Colon (tissue), 2 donors: ENCODE measurements at regions not wholly inside any gene's neighbourhood (a gene's known extent, or its start where the extent isn't known, plus 50 kb on each side); places are given as distances from the start of the nearest gene placed in this dataset.

Experiments
- FAIRE-seq: peaks from 2 replicates; lab custom pipeline; 2012; peaks lifted over from hg19 to GRCh38; lab: Jason Lieb, UNC
- donor health status: control.
- donor health status: control.

DNA sequence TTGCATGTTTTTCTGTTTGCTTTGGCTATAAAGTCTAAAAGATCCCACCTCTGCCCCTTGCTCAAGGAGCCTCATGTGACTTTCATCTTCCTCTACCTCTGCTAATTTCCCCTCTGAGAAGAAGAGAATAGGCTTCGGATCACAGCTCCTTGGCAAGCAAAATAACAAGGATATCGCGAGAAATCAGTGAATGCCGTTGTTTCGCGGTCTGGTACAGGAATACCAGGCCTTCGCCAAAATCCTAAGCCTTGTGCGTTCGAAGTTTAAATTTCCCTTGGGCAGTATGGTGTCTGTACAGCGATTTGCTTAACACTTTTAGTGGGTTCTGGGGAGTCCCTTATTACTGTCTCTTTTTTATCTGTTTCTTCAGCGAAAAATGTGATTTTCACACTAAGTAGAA, 142.3 kb downstream of the IRF8 start:
- no peak for FAIRE-seq

DNA sequence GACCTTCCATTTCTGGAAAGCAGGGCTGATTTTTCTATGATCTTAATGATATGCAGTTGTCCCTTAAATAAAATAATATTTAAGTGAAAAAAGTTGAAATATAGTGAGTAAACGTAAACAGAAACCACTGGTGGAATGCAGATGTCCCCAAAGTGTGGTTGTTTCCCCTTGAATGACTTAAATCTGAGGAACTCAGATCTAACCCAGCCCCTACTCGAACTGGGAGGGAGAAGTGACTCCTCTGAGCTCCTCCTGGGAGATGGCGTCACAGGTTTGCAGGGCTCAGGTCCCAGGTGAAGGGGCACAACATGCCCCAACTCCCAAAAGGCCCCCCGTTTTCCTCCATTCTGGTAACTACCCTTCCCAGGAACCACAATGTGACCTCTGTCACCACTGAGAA, 142.8 kb downstream of the IRF8 start:
- FAIRE-seq, result no peak

DNA sequence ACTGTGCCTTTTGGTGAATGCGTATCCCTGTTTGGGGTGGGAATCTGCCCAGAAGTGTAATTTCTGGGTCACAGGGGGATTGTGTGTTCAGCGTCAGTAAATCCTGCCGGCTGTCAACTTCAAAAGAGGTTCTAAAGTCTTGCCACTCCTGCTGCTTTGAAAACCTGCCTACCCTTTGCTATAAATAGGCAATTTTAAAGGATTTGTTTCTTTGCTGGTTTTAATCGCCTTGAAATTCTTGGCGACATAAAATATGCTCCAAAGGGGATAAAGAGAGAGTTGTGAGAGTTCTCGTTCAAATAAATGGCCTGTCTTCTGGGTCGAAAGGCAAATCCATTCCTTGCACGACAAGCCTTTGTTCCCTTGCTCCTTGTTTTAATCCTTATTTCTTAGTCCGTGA, 143.4 kb downstream of the IRF8 start:
- no peak for FAIRE-seq

DNA sequence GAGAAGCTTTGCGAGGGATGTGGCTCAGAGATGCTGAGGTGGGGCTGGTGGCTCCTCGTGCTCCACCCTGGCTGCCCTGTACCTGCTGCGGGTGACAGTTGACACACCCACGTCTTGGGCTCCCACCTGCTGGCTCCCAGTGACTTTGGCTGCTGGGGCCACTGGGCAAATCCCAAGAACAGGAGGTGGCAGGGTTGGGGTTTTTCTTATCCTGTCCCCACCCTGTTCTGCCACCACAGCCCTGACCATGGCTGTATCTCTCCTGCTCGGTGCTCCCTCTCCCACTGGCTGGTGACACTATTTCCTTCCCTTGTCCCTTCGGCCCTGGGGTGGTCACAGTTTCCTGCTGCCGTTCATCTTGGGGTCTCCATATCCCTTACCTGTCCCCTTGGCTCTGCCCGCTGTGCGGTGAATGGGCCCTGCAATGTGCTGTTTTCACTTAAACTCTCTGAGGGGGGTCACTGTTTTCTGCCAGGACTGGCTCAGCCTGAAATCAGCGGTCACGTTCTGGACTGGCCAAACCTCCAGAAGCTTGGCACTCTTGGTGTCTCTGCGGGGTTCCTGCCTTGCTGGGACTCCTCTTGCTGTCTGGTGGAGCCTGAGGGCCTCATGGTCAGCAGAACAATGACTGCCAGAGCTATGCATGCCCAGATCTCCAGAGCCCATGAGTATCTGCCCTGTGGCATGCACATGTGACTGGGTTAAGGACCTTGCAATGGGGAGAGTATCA, 144.2 kb downstream of the IRF8 start:
- FAIRE-seq, result no peak

DNA sequence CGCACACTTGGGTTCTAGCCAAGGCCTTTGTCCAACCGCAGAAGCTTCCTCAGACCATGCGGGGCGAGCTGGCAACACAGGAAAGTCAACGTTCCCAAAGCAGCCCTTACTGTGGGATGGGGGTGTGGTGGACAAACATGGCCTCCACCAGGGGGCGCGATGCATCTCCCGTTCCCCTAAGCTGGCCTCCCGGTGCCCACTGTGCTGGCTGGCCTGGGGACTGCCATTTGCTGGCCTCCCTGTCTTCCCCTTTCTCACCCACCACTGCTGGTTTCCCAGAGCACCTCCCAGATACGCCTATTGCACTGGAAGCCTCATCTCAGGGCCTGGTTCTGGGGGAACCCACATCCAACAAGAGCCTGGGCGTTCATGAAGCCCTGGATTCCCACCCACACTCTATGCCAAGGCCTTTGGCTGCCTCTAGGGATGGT, 145.3 kb downstream of the IRF8 start:
- FAIRE-seq, result no peak

DNA sequence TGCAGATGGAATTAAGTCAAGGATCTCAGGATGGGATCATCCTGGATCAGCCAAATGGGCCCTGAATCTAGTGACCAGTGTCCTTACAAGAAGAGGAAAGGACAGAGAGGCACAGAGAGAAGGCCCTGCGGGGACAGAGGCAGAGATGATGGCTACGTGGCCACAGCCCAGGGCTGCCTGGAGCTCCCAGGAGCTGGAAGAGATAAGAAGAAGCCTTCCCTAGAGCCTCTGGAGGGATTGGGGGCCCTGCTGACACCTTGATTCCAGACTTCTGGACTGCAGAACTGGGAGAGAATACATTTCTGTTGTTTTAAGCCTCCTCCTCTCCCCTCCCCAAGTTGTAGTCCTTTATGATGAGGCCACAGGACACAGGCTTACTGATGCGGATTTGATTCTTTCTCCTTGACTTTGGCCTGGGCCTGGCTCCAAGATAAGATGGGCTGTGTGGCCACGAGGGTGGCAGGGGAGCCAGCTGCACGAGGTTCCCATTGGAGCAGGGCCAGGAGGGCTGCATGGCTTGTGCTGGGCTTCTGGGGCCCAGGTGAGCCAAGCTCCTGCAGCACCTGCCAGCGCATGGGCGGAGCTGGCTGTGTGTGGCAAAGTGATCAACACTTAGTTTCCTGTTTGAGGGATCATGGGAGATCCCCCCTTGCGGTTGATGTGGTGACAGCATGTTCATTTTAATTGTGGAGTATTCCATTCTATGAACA, 146.1 kb downstream of the IRF8 start:
- no peak for FAIRE-seq

DNA sequence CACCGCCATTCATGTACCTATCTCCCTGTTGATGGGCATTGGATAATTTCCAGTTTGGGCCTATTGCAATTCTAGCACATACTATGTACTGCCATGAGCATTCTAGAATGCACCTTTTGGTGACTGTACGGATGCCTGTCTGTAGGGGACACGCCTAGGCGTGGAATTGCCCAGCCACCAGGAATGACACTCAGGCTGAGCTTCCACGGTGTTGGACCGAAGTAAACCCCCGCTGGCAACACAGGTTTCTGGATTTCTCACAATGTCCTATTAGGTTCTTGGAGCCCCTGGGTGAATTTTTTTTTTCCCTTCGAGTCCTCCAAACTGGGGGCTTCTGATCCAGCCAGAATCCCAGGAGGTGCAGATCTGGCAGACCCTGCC, 146.6 kb downstream of the IRF8 start:
- FAIRE-seq, result no peak

DNA sequence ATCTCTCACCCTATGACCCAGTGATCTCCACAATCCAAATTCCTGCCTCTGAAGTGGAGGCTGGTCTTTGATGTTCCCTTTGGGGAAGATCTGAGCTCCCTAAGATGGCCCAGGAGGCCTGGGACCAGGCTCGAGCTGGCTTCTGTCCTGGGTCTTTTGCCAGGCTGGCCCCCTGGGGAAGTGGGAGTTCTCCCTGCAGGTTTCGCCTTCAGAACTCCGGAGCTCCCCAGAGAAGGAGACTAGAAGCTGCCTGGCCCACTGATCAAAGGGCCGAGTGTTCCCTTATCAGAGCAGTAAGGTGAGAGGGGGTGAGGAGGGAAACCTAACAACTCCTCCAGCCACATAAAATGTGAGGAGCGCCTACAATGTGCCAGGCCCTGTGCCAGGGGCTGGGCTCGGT, 147.1 kb downstream of the IRF8 start:
- no peak for FAIRE-seq

DNA sequence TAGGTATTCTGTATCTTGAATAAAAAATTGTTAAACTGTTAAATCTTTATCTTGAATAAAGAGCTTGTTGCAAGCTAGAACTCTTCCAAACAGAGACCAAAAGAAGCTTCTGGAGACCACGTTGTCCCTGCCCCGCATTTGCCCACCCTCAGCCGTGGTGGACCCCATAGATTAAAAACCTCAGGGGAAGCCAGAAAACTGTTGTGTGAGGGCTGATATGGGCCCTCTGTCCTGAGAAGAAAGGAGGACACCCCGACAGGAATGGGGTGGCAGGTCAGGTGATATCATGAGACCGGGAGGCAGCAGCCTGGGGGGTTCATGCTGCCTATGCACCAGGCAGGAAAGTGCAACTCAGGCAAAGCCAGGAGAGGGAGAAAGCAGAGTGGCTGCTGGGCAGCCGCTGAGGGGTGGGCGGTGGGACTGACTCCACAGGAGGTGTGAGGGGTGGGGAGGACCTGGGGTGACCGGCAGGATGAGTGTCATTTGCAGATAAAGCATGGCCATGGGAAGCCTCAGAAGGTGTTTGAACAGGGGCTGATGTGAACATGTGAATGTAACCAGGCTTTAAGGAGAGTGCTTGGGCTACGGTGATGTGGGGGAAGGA, 147.8 kb downstream of the IRF8 start:
- FAIRE-seq, result no peak

DNA sequence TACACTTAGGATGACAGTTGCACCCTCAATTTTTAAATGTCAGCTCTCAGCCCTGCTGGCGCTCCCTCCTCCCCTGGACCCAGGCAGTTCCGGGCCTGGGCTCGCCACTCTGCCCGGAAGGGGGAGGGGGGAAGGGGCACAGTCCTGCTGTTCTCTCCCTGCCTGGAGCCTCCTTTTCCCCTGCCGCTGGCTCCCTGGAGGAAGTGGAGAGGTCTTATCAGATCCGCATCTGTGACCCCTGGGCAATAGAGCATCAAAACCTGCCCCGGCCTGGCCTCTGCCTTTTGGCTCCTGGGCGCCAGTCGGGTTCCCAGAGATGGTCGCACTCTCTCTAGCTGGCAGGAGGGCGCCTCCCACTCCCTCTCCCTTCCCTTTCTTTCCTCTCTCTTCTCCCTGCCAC, 149.3 kb downstream of the IRF8 start:
- FAIRE-seq, result no peak

DNA sequence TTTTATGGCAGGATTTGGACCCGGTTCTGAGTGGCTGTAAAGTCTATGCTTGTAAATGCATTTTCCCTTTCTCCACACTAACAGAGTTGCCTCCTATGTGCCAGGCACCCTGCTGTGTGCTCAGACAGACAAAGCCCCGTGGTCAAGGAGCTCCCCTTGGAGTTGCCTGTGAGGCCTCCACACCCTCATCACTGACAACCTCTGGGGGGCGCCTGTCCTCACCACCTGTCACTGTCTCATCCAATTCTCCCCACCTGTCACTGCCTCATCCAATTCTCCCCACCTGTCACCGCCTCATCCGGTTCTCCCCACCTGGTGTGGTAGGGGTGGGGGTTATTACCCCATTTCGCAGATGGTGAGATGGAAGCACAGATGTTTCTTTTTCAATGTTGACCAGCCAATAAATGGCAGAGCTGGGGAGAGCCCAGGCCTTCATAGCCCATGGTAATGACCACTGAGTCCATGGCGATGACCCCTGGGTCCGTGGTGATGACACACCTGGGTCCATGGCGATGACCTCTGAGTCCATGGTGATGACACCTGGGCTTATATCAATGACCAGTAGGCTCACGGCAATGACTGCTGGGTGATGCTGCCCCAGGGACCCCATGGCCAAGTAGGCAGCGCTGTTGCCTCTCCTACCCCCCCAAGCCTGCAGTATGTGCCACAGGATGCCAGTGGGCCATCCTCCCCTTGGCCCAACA, 150.1 kb downstream of the IRF8 start:
- FAIRE-seq, result no peak

DNA sequence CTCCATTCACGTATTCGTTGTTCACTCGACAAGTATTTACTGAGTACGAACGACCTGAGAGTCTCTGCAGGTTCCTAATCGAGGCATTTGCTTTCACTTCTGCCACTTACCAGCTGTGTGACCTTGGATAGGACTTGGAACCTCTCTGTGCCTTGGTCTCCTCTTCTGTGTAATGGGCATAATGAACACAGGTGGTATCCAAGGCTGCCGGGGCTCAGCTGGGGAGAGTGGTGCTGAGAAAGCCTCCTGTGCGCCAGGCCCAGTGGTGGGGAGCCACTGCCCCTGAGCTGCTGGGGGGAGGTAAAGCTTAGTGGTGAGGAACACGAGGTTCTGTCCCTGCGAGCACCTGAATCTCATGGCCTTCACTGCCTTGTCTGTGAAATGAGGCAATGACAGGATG, 150.7 kb downstream of the IRF8 start:
- FAIRE-seq, result no peak

DNA sequence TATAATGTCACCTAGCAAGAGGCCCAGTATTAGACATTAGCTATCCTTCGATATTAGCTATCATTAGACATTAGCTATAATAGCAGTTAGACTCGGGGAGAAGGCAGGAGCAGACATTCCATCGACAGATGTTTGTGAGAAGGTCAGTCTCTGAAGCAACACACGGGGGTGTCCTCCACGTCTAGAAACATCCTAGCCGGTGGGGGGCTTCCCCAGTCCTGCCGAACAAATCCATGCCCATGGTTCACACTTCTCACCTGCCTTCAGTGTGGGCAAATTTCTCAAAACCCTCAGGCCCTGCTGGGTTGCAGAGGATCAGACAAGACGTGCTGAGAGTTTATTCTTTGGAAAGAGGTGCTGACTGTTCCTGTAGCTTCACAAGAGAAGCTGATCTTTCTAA, 151.1 kb downstream of the IRF8 start:
- no peak for FAIRE-seq

DNA sequence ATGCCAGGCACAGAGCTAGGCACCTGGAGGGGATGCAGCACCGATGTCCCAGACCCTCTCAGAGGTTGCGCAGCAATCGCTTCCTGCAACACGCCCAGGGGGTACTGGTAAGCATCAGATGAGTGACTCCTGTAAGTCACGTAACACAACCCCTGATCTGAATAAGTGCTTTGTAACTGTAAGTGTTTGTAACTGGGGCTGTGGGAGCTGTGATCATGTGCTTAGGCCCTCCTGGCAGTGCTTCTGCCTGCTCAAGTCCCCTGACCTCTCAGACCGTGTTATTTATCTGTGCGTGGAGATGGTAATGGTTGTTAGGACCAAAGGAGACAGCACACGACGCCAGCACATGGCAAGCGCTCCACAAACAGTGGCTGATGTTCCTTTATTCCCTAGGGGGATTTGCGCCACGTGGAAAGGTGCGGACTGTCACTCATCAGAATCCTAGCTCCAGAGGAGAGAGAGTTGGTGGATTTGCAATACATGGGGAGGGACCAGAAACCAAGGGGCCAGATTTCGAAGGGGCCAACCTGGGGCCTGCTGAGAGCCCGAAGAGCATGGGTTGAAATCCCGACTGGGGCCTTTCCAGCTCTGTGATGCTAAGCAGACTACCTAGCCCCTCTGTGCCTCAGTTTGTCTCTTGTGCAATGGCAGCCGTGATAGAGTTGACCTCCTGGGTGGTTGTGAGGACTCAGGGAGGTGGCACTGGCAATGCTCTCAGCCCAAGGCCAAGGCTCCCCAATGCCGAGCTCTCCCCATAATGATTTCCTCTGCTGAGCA, 151.8 kb downstream of the IRF8 start:
- no peak for FAIRE-seq

DNA sequence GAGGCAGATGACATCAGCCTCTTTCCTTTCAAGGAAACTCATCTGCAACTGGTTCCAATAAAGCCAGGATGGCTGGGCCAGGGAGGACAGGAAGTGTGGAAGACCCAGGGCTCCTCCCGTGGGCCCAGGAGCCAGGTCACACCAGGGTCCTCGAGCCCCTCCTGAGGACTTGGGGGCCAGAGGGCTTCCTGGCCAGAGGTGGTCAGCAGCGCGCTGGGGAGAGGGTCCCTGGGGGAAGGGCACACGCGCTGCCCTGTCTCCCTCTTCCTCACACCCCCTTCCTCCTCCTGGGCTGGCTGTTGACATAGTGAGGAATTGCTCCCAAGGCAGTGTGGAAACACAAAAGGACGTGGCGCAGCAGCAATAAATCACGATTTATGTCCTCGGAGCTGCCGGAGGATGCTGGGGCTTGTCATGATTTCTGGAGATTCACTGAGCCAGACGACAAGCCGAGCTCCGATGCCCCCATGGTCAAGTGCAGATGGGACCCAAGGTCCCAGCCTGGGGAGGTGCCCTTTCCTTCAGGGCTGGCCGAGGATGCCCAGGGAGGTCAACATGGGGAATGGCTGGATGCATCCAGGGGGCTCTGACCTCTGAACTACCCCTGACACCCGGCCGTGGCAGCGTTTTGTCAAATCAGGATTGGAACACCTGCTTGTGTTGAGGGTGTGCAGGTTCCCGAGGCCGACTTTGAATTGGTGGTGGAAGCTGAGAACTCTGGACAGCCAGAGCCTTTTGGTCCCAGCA, 152.6 kb downstream of the IRF8 start:
- FAIRE-seq, result no peak

DNA sequence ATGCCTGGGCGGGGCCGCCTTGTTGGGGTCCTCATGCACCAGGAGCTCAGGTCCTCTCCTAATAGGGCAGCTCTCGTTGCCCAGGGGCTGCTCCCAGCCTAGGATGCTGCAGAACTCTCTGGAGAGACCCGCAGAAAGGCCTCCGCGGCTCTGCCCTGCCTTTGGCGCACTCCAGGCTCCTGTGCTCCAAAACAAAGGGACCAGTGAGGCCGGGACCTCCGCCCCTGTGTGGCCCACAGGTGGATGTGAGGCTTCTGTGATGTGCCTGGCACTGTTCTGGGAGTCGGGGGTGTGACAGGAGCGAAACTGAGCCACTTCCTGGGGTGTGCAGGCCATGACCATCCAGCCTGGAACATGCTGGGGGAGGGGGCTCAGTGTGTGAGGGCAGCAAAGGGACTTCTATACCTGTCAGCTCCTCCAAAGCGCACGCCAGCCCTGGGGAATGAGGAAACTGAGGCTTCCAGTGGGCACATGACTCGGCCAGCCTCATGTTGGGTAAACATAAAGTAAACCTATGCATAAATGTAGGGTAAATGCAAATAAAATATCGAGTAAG, 153.2 kb downstream of the IRF8 start:
- no peak for FAIRE-seq

DNA sequence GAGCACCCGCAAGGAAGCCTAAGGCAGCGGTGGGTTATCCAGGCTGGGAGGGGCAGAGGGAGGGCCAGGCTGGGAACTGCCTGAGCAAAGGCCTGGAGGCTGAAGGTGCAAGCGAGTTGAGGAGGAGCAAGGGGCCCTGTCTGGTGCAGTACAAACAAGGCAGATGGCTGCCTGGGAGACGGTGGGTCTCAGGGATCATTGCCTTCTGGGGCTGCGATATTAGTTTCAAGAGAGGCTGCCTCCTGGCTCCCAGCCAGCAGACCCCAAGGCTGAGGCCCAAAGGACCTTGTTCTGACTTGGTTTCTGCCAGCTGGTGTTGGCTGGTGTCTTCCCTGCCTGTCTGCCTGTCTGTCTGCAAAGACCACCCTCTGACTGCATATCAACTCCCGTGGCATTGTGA, 154.0 kb downstream of the IRF8 start:
- no peak for FAIRE-seq

DNA sequence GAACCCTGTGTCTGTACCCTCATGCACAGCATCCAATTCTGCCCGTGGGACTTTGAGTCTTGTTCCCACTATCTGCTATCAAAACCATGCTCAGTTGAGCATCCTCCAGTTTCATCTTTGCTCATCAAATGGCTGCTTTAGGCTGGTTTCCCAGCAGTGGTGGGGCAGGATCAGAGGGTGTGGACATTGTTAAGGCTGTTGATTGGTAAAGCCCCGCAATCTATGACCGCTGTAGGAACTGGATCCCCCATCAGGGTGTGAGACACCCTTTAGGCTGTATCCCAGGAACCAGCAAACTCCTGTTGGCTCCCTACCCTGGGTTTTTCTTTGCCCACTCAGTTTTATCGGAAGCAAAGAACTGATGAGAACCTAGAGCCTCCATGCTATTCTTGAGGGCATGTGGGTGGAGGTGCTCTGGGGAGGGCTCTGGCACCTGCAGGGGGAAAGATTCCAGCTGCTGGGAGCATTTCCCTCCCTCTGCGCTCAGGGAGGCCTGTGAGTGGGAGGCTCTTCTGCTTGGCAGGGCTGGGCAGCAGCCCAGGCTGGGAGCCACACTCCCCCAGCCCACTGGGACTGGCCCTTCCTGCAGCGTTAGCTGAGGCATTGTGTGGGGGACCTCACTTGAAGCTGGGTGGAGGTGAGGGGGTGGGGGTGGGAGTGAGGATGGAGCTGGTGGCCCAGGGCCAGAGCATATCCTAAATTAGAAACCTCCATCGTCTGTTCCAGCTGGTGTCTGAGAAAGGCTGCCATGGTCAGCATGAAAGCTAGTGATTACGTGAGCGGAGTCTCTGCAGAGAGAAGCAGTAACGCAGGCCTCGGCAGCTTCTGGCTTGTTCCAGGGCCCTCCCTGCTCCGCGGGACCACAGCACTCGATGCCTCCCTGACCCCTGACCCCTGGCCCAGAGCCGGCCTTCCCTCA, 160.6 kb downstream of the IRF8 start:
- no peak for FAIRE-seq

DNA sequence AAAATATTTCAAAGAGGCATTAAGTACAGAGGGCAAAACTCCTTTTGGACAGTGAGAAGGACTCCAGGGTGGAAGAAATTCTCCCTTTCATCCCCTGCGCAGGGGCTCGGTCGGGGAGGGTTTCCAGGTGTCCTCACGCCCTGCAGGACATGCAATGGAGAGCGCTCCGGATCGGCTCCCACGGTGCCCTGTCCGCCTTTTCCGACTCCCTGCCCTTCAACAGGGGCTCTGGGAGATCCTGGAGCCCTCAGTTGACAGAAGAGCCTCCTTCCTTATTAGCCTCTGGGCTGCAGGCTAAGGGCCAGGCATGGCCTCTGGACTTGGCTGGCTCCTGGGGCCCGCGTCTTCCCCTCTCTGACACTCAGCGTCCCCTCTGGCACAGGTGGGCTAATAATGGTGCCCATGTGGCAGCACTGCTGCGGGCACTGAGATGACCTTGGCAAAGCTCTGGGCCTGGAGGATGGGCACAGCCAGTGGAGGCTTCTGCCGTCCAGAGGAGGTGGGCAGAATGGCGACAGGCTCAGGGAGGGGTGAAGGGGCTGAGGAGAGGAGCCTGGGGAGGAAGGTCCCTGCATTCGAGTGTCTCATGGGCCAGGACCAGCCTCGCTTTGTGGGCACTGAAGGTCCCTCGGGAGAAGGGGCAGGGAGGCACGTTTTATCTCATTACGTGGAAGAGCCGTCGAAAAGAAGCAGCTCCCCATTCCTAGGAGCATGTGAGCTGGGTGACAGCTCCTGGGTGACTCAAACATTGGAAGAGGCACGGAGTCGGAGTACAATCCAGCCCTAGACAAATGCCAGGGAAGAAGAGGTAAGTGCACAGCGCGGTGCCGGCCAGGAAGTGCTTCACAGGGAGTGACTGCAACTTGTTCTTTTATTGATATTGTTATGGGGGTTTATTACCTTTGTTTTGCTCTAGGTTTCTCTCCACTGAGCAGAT, 161.7 kb downstream of the IRF8 start:
- FAIRE-seq, result no peak
